ENCODE measurements at regions not wholly inside any gene's neighbourhood (a gene's known extent, or its start where the extent isn't known, plus 50 kb on each side); places are given as distances from the start of the nearest gene placed in this dataset.

GRCh38 chr1:221159608-221160007 is 280.4 kb downstream of the HLX start:
- no peak for DNase-seq (ENCODE audit: low read depth, low spot score)

DNA sequence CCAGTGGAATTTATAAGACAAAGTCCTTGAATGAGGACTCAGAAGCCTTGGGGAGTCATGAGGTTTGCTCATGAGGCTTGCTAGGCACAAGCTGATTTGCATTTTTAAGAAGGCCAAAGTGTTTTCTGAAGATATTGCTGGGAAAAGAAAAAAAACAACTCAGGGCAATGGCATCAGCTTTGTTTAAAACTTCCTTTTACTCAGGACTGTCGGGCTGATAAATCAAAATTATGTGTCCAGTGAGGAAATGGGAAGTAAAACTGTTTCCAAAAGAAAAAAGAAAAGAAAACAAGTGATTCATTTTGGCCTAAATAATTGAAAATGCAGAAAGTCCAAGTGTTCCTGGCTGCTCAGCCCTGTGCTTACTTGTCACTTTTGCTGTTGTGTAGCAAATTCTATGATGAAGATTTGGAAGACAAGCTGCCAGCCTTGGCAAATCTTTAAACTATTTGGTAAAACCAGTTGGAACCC is 282.4 kb downstream of the HLX start:
- no peak for DNase-seq (ENCODE audit: low read depth, low spot score)

GRCh38 chr1:221162352-221162751 is 283.1 kb downstream of the HLX start:
- no peak for DNase-seq (ENCODE audit: low read depth, low spot score)

DNA sequence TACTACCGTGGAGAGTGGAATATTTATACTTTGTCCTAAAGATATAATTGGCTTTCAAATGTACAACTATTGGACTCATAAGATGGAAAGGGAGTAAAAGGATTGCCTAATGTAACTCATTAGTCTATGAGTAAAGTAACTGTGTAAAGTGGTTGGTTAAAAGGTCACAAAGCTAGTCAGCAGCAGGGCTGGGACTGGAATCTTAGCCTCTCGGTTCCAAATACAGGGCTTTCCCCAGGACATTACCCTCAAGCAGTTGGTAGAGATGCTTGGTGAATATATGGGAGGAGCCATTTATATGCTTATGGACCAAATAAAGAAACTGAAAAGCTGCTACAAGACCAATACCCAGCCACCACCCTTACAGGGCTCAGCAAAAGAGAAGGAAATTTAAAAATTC is 283.7 kb downstream of the HLX start:
- no peak for DNase-seq (ENCODE audit: low read depth, low spot score)

GRCh38 chr1:221164029-221164428 is 284.8 kb downstream of the HLX start:
- DNase-seq (ENCODE audit: low read depth, low spot score), result no peak

- no peak for DNase-seq (ENCODE audit: low read depth, low spot score)
Measured at GRCh38 chr1:221164951-221165838, 286.0 kb downstream of the HLX start.

- no peak for DNase-seq (ENCODE audit: low read depth, low spot score)
Measured at GRCh38 chr1:221165839-221166500, 286.7 kb downstream of the HLX start.

DNA sequence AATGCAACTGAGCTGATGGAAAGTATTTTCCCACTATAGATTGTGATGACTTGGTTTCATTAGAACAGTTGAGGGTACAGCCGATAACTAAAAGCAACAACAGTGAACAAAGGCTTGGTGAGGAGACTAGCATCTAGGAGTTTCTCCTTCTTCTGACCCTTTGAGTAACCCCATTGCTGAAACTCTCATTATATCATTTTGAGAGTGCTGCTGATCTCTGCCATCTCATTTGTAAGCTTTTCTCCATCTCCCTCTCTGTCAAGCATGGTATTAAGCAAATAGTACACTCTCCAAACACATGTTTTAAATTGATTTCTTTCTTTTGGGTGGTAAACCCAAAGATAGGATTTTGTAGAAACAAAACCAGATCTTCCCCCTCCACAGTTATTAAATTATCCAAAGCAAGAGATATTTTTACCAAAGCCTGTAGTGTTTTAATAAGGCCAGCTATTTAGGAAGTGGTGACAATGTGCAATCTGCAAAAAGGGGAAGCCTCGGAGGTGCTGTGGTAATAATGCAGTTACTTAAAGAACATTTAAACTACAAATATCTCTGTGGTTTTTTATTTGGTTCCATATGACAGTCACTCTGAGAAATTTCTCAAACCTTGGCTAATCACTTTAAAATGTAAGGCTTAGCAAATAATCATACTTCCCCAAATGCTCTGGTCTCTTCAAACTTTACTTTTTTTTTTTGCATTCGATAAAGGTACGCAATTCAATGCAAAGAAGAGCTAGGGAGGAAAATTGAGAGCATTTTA is 287.5 kb downstream of the HLX start:
- no peak for DNase-seq (ENCODE audit: low read depth, low spot score)

DNA sequence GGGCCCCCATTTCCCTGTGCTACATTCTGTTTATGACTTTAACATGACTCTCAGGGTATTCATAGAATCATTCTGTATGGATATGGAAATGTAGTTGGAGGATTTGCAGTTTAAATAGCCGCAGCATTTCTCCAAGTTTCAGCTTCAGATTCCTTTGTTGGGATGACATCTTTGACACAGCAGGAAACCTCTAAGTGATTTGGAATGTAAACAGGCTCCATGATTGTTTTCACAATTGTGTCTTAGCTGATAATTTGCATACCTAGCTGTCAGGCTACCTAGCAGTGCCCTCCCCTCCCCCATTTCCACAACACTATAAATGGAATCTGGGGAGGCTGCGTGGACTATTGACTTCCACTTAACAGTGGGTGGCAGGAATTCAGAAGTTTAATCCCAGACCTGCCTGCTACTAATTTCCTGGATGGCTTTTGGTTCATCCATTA is 290.2 kb downstream of the HLX start:
- DNase-seq (ENCODE audit: low read depth, low spot score), result no peak

GRCh38 chr1:221170171-221170570 is 290.9 kb downstream of the HLX start:
- no peak for DNase-seq (ENCODE audit: low read depth, low spot score)

DNA sequence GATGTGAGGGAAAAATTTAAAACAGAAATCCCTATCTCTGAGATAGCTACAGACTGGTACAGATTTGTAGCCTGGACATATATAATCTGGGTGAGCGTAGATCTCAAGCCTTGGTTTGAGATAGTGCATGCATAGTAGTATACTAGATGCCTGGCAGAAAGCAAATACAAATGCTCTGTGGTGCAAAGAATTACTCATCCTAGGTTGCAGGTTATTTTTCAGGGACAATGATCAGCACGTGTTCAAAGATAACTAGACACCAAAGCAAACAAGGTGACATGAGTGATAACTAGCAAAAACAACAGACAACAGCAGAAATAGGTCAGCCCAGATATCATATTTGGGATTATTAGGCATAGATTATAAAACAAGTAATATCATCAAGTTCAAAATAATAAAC is 292.5 kb downstream of the HLX start:
- DNase-seq (ENCODE audit: low read depth, low spot score), result no peak

DNA sequence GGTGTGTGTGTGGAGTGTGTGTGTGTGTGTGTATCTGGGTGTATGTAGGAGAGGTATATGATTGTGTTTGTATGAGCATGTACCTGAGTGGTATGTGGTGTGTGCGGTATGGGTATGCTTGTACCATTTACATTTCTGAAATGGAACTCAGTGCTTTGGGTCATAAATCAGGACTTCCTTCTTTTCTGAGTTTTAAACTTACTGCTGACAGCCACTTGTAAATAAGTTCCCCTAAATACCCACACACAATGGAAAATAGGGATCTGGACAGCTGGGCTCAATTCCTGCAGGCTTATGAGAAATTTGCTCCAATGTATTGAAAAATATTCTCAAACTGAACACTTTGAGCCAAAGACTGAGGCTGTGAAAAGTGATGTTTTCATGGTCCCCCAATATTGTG is 293.6 kb downstream of the HLX start:
- DNase-seq (ENCODE audit: low read depth, low spot score), result no peak

GRCh38 chr1:221174330-221174993 is 295.2 kb downstream of the HLX start:
- DNase-seq (ENCODE audit: low read depth, low spot score), result no peak

DNA sequence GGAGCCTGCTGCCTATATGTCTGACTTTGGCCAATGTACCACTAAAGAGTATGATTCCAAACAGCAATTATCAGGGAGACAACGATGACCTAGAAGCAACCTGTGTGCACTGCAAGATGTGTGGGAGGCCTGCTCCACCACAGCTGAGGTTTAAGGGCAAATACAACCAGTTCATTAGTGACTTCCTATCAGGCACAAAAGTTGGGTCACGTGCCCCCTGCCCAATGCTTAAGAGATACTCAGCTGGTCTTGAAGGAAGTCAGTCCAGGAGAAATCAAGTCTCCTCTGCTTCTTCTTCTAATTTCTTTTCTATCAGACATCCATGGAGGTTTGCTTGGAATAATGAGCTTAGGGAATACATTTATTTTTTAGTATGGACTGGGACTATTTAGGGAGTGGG is 296.0 kb downstream of the HLX start:
- no peak for DNase-seq (ENCODE audit: low read depth, low spot score)

DNA sequence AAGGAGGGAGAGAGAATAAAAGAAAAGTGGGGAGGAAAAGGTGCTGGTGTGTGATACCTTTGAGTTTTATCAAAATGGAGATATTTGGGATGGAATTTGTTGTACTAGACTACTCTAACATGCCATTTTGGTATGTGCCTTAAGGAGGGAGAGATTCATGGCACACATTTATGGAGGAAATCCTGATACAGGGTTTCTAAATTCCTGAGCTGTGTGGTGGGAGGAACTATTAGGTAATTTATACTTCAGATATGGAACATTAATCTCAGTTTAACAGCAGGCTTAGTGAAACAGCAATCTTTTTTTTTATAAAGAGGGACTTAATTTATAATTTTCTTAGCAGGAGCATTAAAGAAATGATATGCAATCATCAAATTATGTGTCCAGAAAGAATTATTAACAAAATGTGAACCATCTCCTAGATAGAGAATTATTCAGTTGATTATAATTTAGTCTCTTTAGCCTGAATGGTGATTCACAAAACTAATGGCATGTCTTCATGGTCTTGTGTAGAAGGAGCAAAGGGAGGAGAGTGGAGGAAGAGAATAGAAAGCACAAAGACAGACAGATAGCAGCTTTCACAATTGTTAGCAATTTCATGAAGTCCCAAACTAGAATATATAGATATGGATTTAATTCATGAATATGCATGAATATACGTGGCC is 301.6 kb downstream of the HLX start:
- DNase-seq (ENCODE audit: low read depth, low spot score), result no peak

GRCh38 chr1:221182791-221183533 is 303.7 kb downstream of the HLX start:
- DNase-seq (ENCODE audit: low read depth, low spot score), result no peak

DNA sequence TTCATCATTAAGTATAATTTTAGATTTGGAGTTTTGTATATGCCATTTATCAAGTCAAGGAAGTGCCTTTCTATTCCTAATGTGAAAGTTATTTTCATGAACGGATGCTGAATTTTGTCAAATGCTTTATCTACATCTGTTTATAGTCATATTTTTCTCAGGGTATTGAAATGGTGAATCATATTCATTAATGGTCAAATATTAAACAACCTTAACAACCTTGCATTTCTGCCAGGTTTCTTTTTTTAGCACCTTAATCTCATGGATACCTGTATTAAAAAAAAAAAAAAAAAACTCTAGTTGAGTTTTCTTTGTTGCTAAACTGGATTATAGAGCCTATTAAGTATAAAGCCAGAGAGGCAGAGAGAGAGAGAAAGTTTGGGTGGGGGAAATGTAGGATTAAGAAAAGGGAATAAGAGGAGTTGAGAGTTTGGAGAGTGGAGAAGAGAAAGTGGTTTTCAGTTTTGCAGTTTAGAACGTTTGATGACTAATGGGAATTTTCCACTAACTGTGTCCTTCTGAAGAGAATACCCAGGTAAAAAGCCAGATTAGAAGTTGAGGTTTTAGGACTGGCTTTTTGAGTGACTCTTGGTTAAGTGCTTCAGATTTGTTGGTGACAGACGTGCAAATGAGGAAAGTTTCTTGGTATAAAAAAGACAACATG is 305.0 kb downstream of the HLX start:
- DNase-seq (ENCODE audit: low read depth, low spot score), result no peak

- no peak for DNase-seq (ENCODE audit: low read depth, low spot score)
Measured at GRCh38 chr1:221187174-221187573, 307.9 kb downstream of the HLX start.

- no peak for DNase-seq (ENCODE audit: low read depth, low spot score)
Measured at GRCh38 chr1:221188458-221188857, 309.2 kb downstream of the HLX start.

DNA sequence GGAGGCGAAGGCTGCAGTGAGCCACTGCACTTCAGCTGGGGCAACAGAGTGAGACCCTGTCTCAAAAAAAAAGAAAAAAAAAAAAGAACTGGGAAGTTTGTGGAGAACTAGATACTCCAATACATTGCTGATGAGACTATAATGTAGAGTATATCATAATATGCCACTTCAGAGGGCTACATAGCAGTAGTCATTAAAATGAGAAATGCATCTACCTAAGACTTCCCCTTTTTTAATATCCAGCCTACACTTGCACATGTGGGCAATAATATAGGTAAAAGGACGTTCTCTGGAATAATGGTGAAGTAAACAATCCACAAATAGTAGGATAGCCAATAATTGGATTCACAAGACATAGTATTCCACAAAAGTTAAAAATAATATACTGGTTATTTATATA is 311.0 kb downstream of the HLX start:
- DNase-seq (ENCODE audit: low read depth, low spot score), result no peak

Measured in smooth muscle cell of the brain vasculature (primary cell).